Endodermal cell (in vitro differentiated cells): ENCODE measurements at regions not wholly inside any gene's neighbourhood (a gene's known extent, or its start where the extent isn't known, plus 50 kb on each side); places are given as distances from the start of the nearest gene placed in this dataset.

Experiments used
- DNase-seq: peaks from one replicate; pipeline ENCODE4 v3.0.0-alpha.2; 2017
- H3K27ac ChIP-seq: 2 replicates; pipeline ENCODE4 v1.5.1; 2013; ENCODE audit warnings: mild to moderate bottlenecking, low read depth, low read length, moderate library complexity
- H3K27me3 ChIP-seq: 2 replicates; pipeline ENCODE4 v1.6.1; 2013; ENCODE audit warnings: mild to moderate bottlenecking, low read length, moderate library complexity; ENCODE audit not compliant: insufficient read depth, control insufficient read depth, poor library complexity, severe bottlenecking
- H3K36me3 ChIP-seq: 2 replicates; pipeline ENCODE4 v1.7.0; 2013; ENCODE audit warnings: mild to moderate bottlenecking, low read length, moderate library complexity; ENCODE audit not compliant: control insufficient read depth, insufficient read depth
- H3K4me1 ChIP-seq: one replicate; pipeline ENCODE4 v1.7.0; 2013; ENCODE audit warnings: low read length; ENCODE audit not compliant: control insufficient read depth, insufficient read depth
- H3K4me3 ChIP-seq: 2 replicates; pipeline ENCODE4 v1.5.1; 2013; ENCODE audit warnings: mild to moderate bottlenecking, low read length, moderate library complexity
- H3K9ac ChIP-seq: 2 replicates; pipeline ENCODE4 v1.6.1; 2013; ENCODE audit warnings: mild to moderate bottlenecking, low read length, moderate library complexity; ENCODE audit not compliant: poor library complexity, severe bottlenecking; ENCODE audit errors: extremely low read depth
- H3K9me3 ChIP-seq: 2 replicates; pipeline ENCODE4 v1.6.1; 2013; ENCODE audit warnings: mild to moderate bottlenecking, low read length, moderate library complexity; ENCODE audit not compliant: control insufficient read depth
- H3K27ac Mint-ChIP-seq: 2 replicates; pipeline ENCODE4 v1.8.0; 2020; ENCODE audit warnings: mixed read lengths
- H3K27me3 Mint-ChIP-seq: 2 replicates; pipeline ENCODE4 v1.8.0; 2021; ENCODE audit warnings: mild to moderate bottlenecking, mixed read lengths; ENCODE audit not compliant: insufficient read depth
- H3K36me3 Mint-ChIP-seq: 2 replicates; pipeline ENCODE4 v1.8.0; 2020; ENCODE audit warnings: low read depth, mixed read lengths
- H3K4me1 Mint-ChIP-seq: 2 replicates; pipeline ENCODE4 v1.8.0; 2020; ENCODE audit warnings: mixed read lengths
- H3K4me3 Mint-ChIP-seq: 2 replicates; pipeline ENCODE4 v1.8.0; 2020; ENCODE audit warnings: mild to moderate bottlenecking, moderate library complexity, mixed read lengths
- H3K9me3 Mint-ChIP-seq: 2 replicates; pipeline ENCODE4 v1.8.0; 2020; ENCODE audit warnings: mild to moderate bottlenecking, mixed read lengths
- CTCF ChIP-seq: fragments of 200-600 bp; sonication (generic); conservative IDR thresholded peaks from 2 replicates; pipeline ENCODE4 v1.5.0; 2021; ENCODE audit warnings: antibody characterized with exemption, mild to moderate bottlenecking
- WGBS, 2 experiments: methylation state at CpG; one replicate each; pipeline versions ENCODE4 v1.1.5 to v1.1.7; 2013; ENCODE audit warnings: missing lambda C conversion rate in 2 of 2, mixed read lengths in 1 of 2; ENCODE audit not compliant: insufficient coverage in 1 of 2, insufficient read length in 1 of 2; 5-methylcytosine and 5-hydroxymethylcytosine counted together

GRCh38 chr1:14292520-14292919, 306.0 kb upstream of the KAZN start:
- DNase-seq: peak; percentile 31
- Histone ChIP-seq H3K27ac (no peak overlapping the region), H3K9me3 (no peaks in the 10 kb centered on the region), H3K36me3 (no peaks in the 10 kb centered on the region), H3K27me3 (no peaks in the 10 kb centered on the region), H3K4me1 (no peaks in the 10 kb centered on the region), H3K4me3 (no peak overlapping the region), H3K9ac (no peak overlapping the region)
- 90 to 94% methylated on average over 2 to 7 of the region's 7 CpGs for WGBS, 2 experiments
- no peak overlapping the region for H3K4me3 Mint-ChIP-seq
- H3K4me1 Mint-ChIP-seq: no peaks in the 10 kb centered on the region
- peaks cover 6% of the 10 kb centered on the region for H3K27me3 Mint-ChIP-seq
- no peak for TF ChIP-seq CTCF
- H3K36me3 Mint-ChIP-seq: no peaks in the 10 kb centered on the region
- H3K9me3 Mint-ChIP-seq: peaks cover 17% of the 10 kb centered on the region
- H3K27ac Mint-ChIP-seq: no peak overlapping the region

GRCh38 chr1:14294006-14294405, 304.5 kb upstream of the KAZN start:
- Histone ChIP-seq H3K27me3 (no peaks in the 10 kb centered on the region), H3K4me3 (no peak overlapping the region), H3K36me3 (no peaks in the 10 kb centered on the region), H3K4me1 (no peaks in the 10 kb centered on the region), H3K9me3 (no peaks in the 10 kb centered on the region), H3K9ac (no peak overlapping the region), H3K27ac (no peak overlapping the region)
- no peak for DNase-seq
- TF ChIP-seq CTCF: no peak
- Mint-ChIP-seq H3K9me3 (peaks cover 17% of the 10 kb centered on the region), H3K27me3 (peaks cover 3% of the 10 kb centered on the region), H3K4me3 (no peak overlapping the region), H3K4me1 (no peaks in the 10 kb centered on the region), H3K36me3 (no peaks in the 10 kb centered on the region), H3K27ac (no peak overlapping the region)
- 93% methylated on average over 3 to 5 of the region's 5 CpGs for WGBS, 2 experiments

- peaks cover 17% of the 10 kb centered on the region for H3K9me3 Mint-ChIP-seq
- no peak overlapping the region for H3K4me3 Mint-ChIP-seq
- no peaks in the 10 kb centered on the region for H3K4me1 ChIP-seq
- DNase-seq: no peak
- no peaks in the 10 kb centered on the region for H3K36me3 ChIP-seq
- WGBS, 2 experiments: 86% methylated on average over 3 of the region's 3 CpGs; no CpG with 5 or more reads in 1 of the 2 experiments
- no peaks in the 10 kb centered on the region for H3K36me3 Mint-ChIP-seq
- H3K27ac ChIP-seq: no peak overlapping the region
- no peaks in the 10 kb centered on the region for H3K4me1 Mint-ChIP-seq
- no peaks in the 10 kb centered on the region for H3K27me3 ChIP-seq
- no peaks in the 10 kb centered on the region for H3K9me3 ChIP-seq
- H3K27me3 Mint-ChIP-seq: no peaks in the 10 kb centered on the region
- TF ChIP-seq CTCF: no peak
- H3K27ac Mint-ChIP-seq: no peak overlapping the region
- no peak overlapping the region for H3K9ac ChIP-seq
- H3K4me3 ChIP-seq: no peak overlapping the region
These were observed 303.5 kb upstream of the KAZN start for GRCh38 chr1:14294860-14295536.
